K562 (cell line): ENCODE measurements at regions not wholly inside any gene's neighbourhood (a gene's known extent, or its start where the extent isn't known, plus 50 kb on each side); places are given as distances from the start of the nearest gene placed in this dataset.

Source experiments
- ETV6 ChIP-seq, 3 experiments: fragments of 150-350 bp in 1 of 3; sonication (generic) in 1 of 3; formaldehyde crosslinking in 1 of 3; IDR thresholded peaks; 2 replicates each; pipeline versions ENCODE4 v1.6.1 to v1.8.0; 2014 to 2022; ENCODE audit warnings: borderline replicate concordance in 2 of 3, low read depth in 2 of 3, antibody characterized with exemption in 1 of 3, low read length in 1 of 3, mild to moderate bottlenecking in 1 of 3, missing genetic modification reagents in 1 of 3
- FOS ChIP-seq: IDR thresholded peaks from 3 replicates; pipeline ENCODE4 v1.6.1; 2011; ENCODE audit not compliant: insufficient read length; ENCODE audit errors: extremely low read depth
- HMG20A ChIP-seq: fragments of 450-650 bp; formaldehyde crosslinking; conservative IDR thresholded peaks from 2 replicates; pipeline ENCODE4 v1.4.0; 2020; ENCODE audit warnings: mild to moderate bottlenecking, mixed read lengths
- KHSRP ChIP-seq: fragments of 450-650 bp; IDR thresholded peaks from 2 replicates; pipeline ENCODE4 v1.6.1; 2017
- MTF1 ChIP-seq: fragments of 250-450 bp; sonication (Bioruptor Pico); IDR thresholded peaks from 2 replicates; pipeline ENCODE4 v1.9.0; 2021; ENCODE audit warnings: moderate library complexity, mild to moderate bottlenecking, inconsistent platforms, borderline replicate concordance
- NEUROD1 ChIP-seq: fragments of 150-350 bp; IDR thresholded peaks from 2 replicates; pipeline ENCODE4 v1.6.1; 2014; ENCODE audit warnings: borderline replicate concordance, low read length, low read depth; ENCODE audit not compliant: partially characterized antibody
- RAD51 ChIP-seq: fragments of 450-650 bp; IDR thresholded peaks from 2 replicates; pipeline ENCODE4 v1.7.1; 2016; ENCODE audit warnings: low read depth, mild to moderate bottlenecking, borderline replicate concordance
- ZBTB8A ChIP-seq: fragments of 450-650 bp; IDR thresholded peaks from 2 replicates; pipeline ENCODE4 v1.6.1; 2018; ENCODE audit warnings: mild to moderate bottlenecking, moderate library complexity; ENCODE audit not compliant: partially characterized antibody
- ZNF146 ChIP-seq: IDR thresholded peaks from one replicate; pipeline ENCODE4 v1.6.1; 2018; ENCODE audit warnings: missing compliant biosample characterization; ENCODE audit not compliant: unreplicated experiment
- ZNF224 ChIP-seq: sonication (generic); formaldehyde crosslinking; IDR thresholded peaks from 2 replicates; pipeline ENCODE4 v1.8.0; 2022; ENCODE audit warnings: mild to moderate bottlenecking, missing genetic modification reagents
- ZNF274 ChIP-seq: IDR thresholded peaks from 2 replicates; pipeline ENCODE4 v1.6.1; 2011; ENCODE audit warnings: low read depth, mild to moderate bottlenecking, low read length, moderate library complexity, borderline replicate concordance
- TF ChIP-seq, protein P1 (sequence below): fragments of 250-450 bp; sonication (Bioruptor Pico); IDR thresholded peaks from 2 replicates; pipeline ENCODE4 v1.4.0; 2020; ENCODE audit warnings: mild to moderate bottlenecking, moderate library complexity
- TF ChIP-seq, protein P2 (sequence below): conservative IDR thresholded peaks from 2 replicates; pipeline ENCODE4 v1.6.1; 2011; ENCODE audit warnings: low read depth, mild to moderate bottlenecking, low read length; ENCODE audit not compliant: control insufficient read depth
- TF ChIP-seq, protein P3 (sequence below): fragments of 450-650 bp; IDR thresholded peaks from 2 replicates; pipeline ENCODE4 v1.6.1; 2016; ENCODE audit warnings: missing biosample characterization, missing genetic modification characterization
- TF ChIP-seq, protein P4 (sequence below): fragments of 250-450 bp; sonication (Bioruptor Pico); IDR thresholded peaks from 2 replicates; pipeline ENCODE4 v1.5.0; 2020; ENCODE audit warnings: mild to moderate bottlenecking, borderline replicate concordance
- TF ChIP-seq, protein P5 (sequence below): IDR thresholded peaks from 2 replicates; pipeline ENCODE4 v1.6.1; 2016; ENCODE audit warnings: missing genetic modification characterization, missing compliant biosample characterization
- TF ChIP-seq, protein P6 (sequence below): fragments of 450-650 bp; formaldehyde crosslinking; IDR thresholded peaks from 2 replicates; pipeline ENCODE4 v1.4.0; 2020; ENCODE audit warnings: mild to moderate bottlenecking, moderate library complexity
- TF ChIP-seq, protein P7 (sequence below): fragments of 250-450 bp; sonication (Bioruptor Pico); IDR thresholded peaks from 2 replicates; pipeline ENCODE4 v1.8.0; 2021; ENCODE audit warnings: moderate library complexity, mild to moderate bottlenecking, inconsistent platforms

DNA sequence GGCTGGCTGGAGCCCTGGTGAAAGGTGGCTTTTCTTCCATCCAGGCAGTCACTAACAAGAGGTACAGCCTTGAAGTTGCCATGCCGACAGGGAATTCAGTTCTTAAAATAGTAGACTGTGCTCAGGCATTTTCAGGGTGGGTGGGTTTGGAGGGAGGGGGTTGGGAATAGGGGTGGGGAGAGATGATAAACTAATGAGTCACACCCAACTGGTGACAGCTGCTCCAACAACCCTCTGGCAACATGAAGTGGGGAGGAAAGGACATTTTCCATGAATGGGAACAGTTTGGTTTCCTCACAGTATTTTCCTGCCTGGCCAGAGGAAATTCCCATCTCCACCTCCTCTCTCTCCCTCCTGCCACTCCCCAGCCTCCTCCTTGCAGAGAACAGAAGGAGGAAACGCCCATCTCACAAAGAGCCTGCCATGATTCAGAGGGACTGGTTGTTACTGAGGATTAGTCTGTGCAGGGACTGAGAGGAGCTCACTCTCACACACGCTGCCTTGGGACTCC is 113.0 kb upstream of the SLC1A4 start (continued):
- TF ChIP-seq, protein P1, sequence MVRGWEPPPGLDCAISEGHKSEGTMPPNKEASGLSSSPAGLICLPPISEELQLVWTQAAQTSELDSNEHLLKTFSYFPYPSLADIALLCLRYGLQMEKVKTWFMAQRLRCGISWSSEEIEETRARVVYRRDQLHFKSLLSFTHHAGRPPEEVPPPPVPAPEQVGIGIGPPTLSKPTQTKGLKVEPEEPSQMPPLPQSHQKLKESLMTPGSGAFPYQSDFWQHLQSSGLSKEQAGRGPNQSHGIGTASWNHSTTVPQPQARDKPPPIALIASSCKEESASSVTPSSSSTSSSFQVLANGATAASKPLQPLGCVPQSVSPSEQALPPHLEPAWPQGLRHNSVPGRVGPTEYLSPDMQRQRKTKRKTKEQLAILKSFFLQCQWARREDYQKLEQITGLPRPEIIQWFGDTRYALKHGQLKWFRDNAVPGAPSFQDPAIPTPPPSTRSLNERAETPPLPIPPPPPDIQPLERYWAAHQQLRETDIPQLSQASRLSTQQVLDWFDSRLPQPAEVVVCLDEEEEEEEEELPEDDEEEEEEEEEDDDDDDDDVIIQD = no peak
- TF ChIP-seq FOS (no peak), ETV6 (IDR thresholded peaks at IDR 0.05; ENCODE audit: borderline replicate concordance in 1 of 2, low read depth in 2 of 2, low read length in 1 of 2) (no peak), ETV6 (CRISPR knock-in tag; IDR thresholded peaks at IDR 0.05; ENCODE audit: borderline replicate concordance) (no peak), ZNF274 (no peak), HMG20A (no peak), ZBTB8A (no peak), ZNF146 (CRISPR knock-in tag) (no peak), NEUROD1 (peak; percentile 8), MTF1 (CRISPR knock-in tag) (no peak), KHSRP (no peak), RAD51 (no peak), ZNF224 (CRISPR knock-in tag) (no peak)
- TF ChIP-seq, protein P2, sequence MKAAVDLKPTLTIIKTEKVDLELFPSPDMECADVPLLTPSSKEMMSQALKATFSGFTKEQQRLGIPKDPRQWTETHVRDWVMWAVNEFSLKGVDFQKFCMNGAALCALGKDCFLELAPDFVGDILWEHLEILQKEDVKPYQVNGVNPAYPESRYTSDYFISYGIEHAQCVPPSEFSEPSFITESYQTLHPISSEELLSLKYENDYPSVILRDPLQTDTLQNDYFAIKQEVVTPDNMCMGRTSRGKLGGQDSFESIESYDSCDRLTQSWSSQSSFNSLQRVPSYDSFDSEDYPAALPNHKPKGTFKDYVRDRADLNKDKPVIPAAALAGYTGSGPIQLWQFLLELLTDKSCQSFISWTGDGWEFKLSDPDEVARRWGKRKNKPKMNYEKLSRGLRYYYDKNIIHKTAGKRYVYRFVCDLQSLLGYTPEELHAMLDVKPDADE = no peak
- TF ChIP-seq, protein P3, sequence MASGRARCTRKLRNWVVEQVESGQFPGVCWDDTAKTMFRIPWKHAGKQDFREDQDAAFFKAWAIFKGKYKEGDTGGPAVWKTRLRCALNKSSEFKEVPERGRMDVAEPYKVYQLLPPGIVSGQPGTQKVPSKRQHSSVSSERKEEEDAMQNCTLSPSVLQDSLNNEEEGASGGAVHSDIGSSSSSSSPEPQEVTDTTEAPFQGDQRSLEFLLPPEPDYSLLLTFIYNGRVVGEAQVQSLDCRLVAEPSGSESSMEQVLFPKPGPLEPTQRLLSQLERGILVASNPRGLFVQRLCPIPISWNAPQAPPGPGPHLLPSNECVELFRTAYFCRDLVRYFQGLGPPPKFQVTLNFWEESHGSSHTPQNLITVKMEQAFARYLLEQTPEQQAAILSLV (tag) = no peak
- TF ChIP-seq, protein P4, sequence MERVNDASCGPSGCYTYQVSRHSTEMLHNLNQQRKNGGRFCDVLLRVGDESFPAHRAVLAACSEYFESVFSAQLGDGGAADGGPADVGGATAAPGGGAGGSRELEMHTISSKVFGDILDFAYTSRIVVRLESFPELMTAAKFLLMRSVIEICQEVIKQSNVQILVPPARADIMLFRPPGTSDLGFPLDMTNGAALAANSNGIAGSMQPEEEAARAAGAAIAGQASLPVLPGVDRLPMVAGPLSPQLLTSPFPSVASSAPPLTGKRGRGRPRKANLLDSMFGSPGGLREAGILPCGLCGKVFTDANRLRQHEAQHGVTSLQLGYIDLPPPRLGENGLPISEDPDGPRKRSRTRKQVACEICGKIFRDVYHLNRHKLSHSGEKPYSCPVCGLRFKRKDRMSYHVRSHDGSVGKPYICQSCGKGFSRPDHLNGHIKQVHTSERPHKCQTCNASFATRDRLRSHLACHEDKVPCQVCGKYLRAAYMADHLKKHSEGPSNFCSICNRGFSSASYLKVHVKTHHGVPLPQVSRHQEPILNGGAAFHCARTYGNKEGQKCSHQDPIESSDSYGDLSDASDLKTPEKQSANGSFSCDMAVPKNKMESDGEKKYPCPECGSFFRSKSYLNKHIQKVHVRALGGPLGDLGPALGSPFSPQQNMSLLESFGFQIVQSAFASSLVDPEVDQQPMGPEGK = no peak
- TF ChIP-seq, protein P5, sequence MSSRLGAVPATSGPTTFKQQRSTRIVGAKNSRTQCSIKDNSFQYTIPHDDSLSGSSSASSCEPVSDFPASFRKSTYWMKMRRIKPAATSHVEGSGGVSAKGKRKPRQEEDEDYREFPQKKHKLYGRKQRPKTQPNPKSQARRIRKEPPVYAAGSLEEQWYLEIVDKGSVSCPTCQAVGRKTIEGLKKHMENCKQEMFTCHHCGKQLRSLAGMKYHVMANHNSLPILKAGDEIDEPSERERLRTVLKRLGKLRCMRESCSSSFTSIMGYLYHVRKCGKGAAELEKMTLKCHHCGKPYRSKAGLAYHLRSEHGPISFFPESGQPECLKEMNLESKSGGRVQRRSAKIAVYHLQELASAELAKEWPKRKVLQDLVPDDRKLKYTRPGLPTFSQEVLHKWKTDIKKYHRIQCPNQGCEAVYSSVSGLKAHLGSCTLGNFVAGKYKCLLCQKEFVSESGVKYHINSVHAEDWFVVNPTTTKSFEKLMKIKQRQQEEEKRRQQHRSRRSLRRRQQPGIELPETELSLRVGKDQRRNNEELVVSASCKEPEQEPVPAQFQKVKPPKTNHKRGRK (tag) = no peak
- TF ChIP-seq, protein P6, sequence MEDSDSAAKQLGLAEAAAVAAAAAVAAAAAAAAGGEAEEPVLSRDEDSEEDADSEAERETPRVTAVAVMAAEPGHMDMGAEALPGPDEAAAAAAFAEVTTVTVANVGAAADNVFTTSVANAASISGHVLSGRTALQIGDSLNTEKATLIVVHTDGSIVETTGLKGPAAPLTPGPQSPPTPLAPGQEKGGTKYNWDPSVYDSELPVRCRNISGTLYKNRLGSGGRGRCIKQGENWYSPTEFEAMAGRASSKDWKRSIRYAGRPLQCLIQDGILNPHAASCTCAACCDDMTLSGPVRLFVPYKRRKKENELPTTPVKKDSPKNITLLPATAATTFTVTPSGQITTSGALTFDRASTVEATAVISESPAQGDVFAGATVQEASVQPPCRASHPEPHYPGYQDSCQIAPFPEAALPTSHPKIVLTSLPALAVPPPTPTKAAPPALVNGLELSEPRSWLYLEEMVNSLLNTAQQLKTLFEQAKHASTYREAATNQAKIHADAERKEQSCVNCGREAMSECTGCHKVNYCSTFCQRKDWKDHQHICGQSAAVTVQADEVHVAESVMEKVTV (CRISPR knock-in tag) = no peak
- TF ChIP-seq, protein P7, sequence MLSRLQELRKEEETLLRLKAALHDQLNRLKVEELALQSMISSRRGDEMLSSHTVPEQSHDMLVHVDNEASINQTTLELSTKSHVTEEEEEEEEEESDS (CRISPR knock-in tag) = no peak
